ENCODE measurements at regions not wholly inside any gene's neighbourhood (a gene's known extent, or its start where the extent isn't known, plus 50 kb on each side); places are given as distances from the start of the nearest gene placed in this dataset.

- H3K9ac ChIP-seq (ENCODE audit: low read length): no peak overlapping the region
- no peak overlapping the region for H3K4me2 ChIP-seq (ENCODE audit: low read length)
- no peaks in the 10 kb centered on the region for H3K4me1 ChIP-seq (ENCODE audit: insufficient read depth, low read length, severe bottlenecking)
- H3K4me3 ChIP-seq (ENCODE audit: low read depth, low read length, poor library complexity, severe bottlenecking): no peak overlapping the region
- no peaks in the 10 kb centered on the region for H4K20me1 ChIP-seq (ENCODE audit: insufficient read depth, low read length)
- H3K36me3 ChIP-seq (ENCODE audit: insufficient read depth, low read length): no peaks in the 10 kb centered on the region
- no peak overlapping the region for H3K27ac ChIP-seq (ENCODE audit: low read depth, low read length, poor library complexity, severe bottlenecking)
- H3K9me2 ChIP-seq (ENCODE audit: low read depth, low read length): no peaks in the 10 kb centered on the region
- H3K27me3 ChIP-seq (ENCODE audit: insufficient read depth, low read length): no peaks in the 10 kb centered on the region
- no peak overlapping the region for H2AFZ ChIP-seq (ENCODE audit: low read length)
- no peaks in the 10 kb centered on the region for H3K9me3 ChIP-seq (ENCODE audit: low read length)
- TF ChIP-seq CTCF (IDR thresholded peaks at IDR 0.05; ENCODE audit: low read length) (no peak), EZH2 (IDR thresholded peaks at IDR 0.05; ENCODE audit: borderline replicate concordance, low read length) (no peak)
- H3F3A ChIP-seq (ENCODE audit: insufficient read depth, low read length): no peaks in the 10 kb centered on the region
- no peaks in the 10 kb centered on the region; the same call in 1 of the 2 replicates for H3K79me2 ChIP-seq (ENCODE audit: insufficient read depth, low read length)
Observed at GRCh38 chr1:195701149-195701548, 907.1 kb downstream of the KCNT2 start.

GRCh38 chr1:195697130-195697529, 911.1 kb downstream of the KCNT2 start:
- no peak overlapping the region for H3K4me2 ChIP-seq (ENCODE audit: low read length)

GRCh38 chr1:195686764-195687163, 921.5 kb downstream of the KCNT2 start:
- H3K4me2 ChIP-seq (ENCODE audit: low read length): no peak overlapping the region
- no peaks in the 10 kb centered on the region for H3K27me3 ChIP-seq (ENCODE audit: insufficient read depth, low read length)
- H3K4me1 ChIP-seq (ENCODE audit: insufficient read depth, low read length, severe bottlenecking): no peaks in the 10 kb centered on the region
- no peak overlapping the region for H3K9ac ChIP-seq (ENCODE audit: low read length)
- H3K4me3 ChIP-seq (ENCODE audit: low read depth, low read length, poor library complexity, severe bottlenecking): no peak overlapping the region
- TF ChIP-seq CTCF (IDR thresholded peaks at IDR 0.05; ENCODE audit: low read length) (no peak), EZH2 (IDR thresholded peaks at IDR 0.05; ENCODE audit: borderline replicate concordance, low read length) (no peak)
- H3K36me3 ChIP-seq (ENCODE audit: insufficient read depth, low read length): no peaks in the 10 kb centered on the region
- no peaks in the 10 kb centered on the region for H3K9me2 ChIP-seq (ENCODE audit: low read depth, low read length)
- no peaks in the 10 kb centered on the region for H4K20me1 ChIP-seq (ENCODE audit: insufficient read depth, low read length)
- no peaks in the 10 kb centered on the region for H3K79me2 ChIP-seq (ENCODE audit: insufficient read depth, low read length)
- H3K9me3 ChIP-seq (ENCODE audit: low read length): no peaks in the 10 kb centered on the region
- no peak overlapping the region for H3K27ac ChIP-seq (ENCODE audit: low read depth, low read length, poor library complexity, severe bottlenecking)
- H2AFZ ChIP-seq (ENCODE audit: low read length): no peak overlapping the region
- H3F3A ChIP-seq (ENCODE audit: insufficient read depth, low read length): no peaks in the 10 kb centered on the region

More at GRCh38 chr1:195697130-195697529, 911.1 kb downstream of the KCNT2 start:
- Histone ChIP-seq H3K9me3 (ENCODE audit: low read length) (no peaks in the 10 kb centered on the region), H3K36me3 (ENCODE audit: insufficient read depth, low read length) (no peaks in the 10 kb centered on the region), H3K4me1 (ENCODE audit: insufficient read depth, low read length, severe bottlenecking) (no peaks in the 10 kb centered on the region), H3K9ac (ENCODE audit: low read length) (no peak overlapping the region), H3K79me2 (ENCODE audit: insufficient read depth, low read length) (no peaks in the 10 kb centered on the region), H2AFZ (ENCODE audit: low read length) (no peak overlapping the region), H3K4me3 (ENCODE audit: low read depth, low read length, poor library complexity, severe bottlenecking) (no peak overlapping the region), H3F3A (ENCODE audit: insufficient read depth, low read length) (no peaks in the 10 kb centered on the region), H4K20me1 (ENCODE audit: insufficient read depth, low read length) (no peaks in the 10 kb centered on the region), H3K27ac (ENCODE audit: low read depth, low read length, poor library complexity, severe bottlenecking) (no peak overlapping the region), H3K9me2 (ENCODE audit: low read depth, low read length) (no peaks in the 10 kb centered on the region), H3K27me3 (ENCODE audit: insufficient read depth, low read length) (no peaks in the 10 kb centered on the region)
- no peak for TF ChIP-seq EZH2 (IDR thresholded peaks at IDR 0.05; ENCODE audit: borderline replicate concordance, low read length)
- no peak for TF ChIP-seq CTCF (IDR thresholded peaks at IDR 0.05; ENCODE audit: low read length)
